Activated naive CD4-positive, alpha-beta T cell treated with anti-CD3 and anti-CD28 coated beads, Interleukin-2, amount 50 U/mL, for 24 hours (primary cell): ENCODE measurements at regions not wholly inside any gene's neighbourhood (a gene's known extent, or its start where the extent isn't known, plus 50 kb on each side); places are given as distances from the start of the nearest gene placed in this dataset.
"Not testable (repeated sequence)": the region's sequence is repeated elsewhere in the genome, so short reads cannot be mapped to it uniquely, and the experiment has no call there.

Experiments
- H3K27ac Mint-ChIP-seq: one replicate; pipeline ENCODE4 v1.8.0; 2021; ENCODE audit warnings: mild to moderate bottlenecking, mixed read lengths
- H3K27me3 Mint-ChIP-seq: one replicate; pipeline ENCODE4 v1.8.0; 2021; ENCODE audit warnings: mixed read lengths
- H3K36me3 Mint-ChIP-seq: one replicate; pipeline ENCODE4 v1.8.0; 2021; ENCODE audit warnings: mixed read lengths
- H3K4me1 Mint-ChIP-seq: one replicate; pipeline ENCODE4 v1.8.0; 2021; ENCODE audit warnings: mixed read lengths
- H3K4me3 Mint-ChIP-seq: one replicate; pipeline ENCODE4 v1.8.0; 2021; ENCODE audit warnings: mild to moderate bottlenecking, mixed read lengths
- H3K9me3 Mint-ChIP-seq: one replicate; pipeline ENCODE4 v1.8.0; 2021; ENCODE audit warnings: mixed read lengths

GRCh38 chr6:139990856-139991465 is 616.5 kb upstream of the CITED2 start:
- Mint-ChIP-seq H3K4me1 (no peaks in the 10 kb centered on the region), H3K27ac (no peak overlapping the region), H3K27me3 (no peaks in the 10 kb centered on the region), H3K9me3 (no peaks in the 10 kb centered on the region), H3K36me3 (no peaks in the 10 kb centered on the region), H3K4me3 (no peak overlapping the region)

DNA sequence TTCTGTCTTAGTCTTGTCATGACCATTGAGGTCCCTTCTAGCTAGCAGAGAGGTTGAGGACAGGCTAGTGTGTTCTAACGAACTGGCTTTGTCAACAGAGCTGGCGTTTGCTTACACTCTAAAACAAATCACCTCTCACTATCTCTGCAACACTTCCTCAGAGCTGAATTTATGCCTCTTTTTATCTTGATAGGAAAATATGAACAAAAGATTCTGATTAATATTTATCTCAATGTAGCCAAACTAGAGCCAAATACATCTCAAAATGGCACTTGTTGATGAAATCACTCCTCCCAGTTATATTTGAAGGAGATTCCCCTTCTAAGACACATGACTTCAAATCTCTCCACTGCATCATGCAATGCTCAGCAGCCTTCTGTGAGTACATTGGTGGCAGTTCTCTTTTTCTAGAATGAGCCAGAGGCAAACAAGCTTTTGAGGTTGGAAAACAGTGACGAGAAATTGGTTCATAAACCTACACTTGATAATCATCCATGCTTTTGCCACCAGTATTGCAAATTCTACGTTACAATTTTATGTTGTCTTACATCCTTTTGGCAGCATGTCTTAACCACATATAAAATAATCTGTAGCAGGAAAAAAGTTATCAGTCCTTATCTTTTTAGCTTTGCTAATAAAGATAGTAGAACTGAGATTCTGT is 615.7 kb upstream of the CITED2 start:
- Mint-ChIP-seq H3K27me3 (peaks cover 2% of the 10 kb centered on the region), H3K4me1 (no peaks in the 10 kb centered on the region), H3K9me3 (no peaks in the 10 kb centered on the region), H3K27ac (no peak overlapping the region), H3K36me3 (no peaks in the 10 kb centered on the region), H3K4me3 (no peak overlapping the region)

DNA sequence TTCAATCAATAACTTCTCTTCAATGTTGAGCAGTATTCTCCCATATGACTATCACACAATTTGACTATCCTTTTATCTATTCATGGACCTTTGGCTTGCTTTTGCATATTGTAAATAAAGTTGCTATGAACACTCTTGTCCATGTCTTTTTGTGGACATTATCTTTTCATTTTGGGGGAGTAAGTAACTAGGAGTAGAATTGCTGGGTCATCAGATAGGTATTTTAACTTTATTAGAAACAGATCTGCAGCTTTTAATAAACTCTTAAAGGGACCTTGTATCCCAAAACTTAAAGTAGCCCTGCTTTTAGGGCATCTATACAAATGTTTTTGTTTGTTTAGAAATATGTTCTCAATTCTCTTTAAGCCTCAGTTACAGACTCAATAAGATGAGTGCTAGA is 614.2 kb upstream of the CITED2 start:
- H3K27ac Mint-ChIP-seq = no peak overlapping the region
- H3K4me1 Mint-ChIP-seq = no peaks in the 10 kb centered on the region
- no peak overlapping the region for H3K4me3 Mint-ChIP-seq
- H3K9me3 Mint-ChIP-seq = no peaks in the 10 kb centered on the region
- peaks cover 4% of the 10 kb centered on the region for H3K27me3 Mint-ChIP-seq
- no peaks in the 10 kb centered on the region for H3K36me3 Mint-ChIP-seq

- H3K4me3 Mint-ChIP-seq = no peak overlapping the region
- H3K36me3 Mint-ChIP-seq = no peaks in the 10 kb centered on the region
- no peak overlapping the region for H3K27ac Mint-ChIP-seq
- no peaks in the 10 kb centered on the region for H3K9me3 Mint-ChIP-seq
- peaks cover 6% of the 10 kb centered on the region for H3K27me3 Mint-ChIP-seq
- peaks cover under 1% of the 10 kb centered on the region for H3K4me1 Mint-ChIP-seq
Measured at GRCh38 chr6:139987091-139987490, 612.6 kb upstream of the CITED2 start.

DNA sequence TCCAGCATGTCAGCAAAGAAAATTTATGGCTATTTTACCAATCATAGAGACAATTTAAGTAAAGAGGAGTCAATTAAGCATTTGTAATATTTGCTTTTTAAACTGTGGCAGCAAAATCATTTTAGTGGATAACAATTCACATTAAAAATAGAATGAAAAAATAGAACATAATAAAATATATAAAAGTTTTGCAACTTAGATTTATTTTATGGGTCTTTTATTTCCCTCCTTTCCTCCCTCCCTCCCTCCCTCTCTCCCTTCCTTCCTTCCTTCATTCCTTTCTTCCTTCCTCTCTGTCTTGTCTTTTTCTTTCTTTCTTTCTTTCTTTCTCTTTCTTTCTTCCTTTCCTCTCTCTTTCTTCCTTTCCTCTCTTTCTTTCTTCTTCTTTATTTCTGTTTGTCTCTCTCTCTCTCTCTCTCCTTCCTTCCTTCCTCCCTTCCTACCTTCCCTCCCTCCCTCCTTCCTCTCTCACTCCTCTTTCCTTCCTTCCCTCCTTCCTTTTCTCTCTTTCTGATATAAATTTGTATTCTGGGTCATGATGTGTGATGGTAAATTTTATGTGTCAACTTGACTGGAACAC is 610.9 kb upstream of the CITED2 start:
- Mint-ChIP-seq H3K4me3 (no peak overlapping the region), H3K9me3 (no peaks in the 10 kb centered on the region), H3K27ac (no peak overlapping the region), H3K27me3 (peaks cover 6% of the 10 kb centered on the region), H3K36me3 (no peaks in the 10 kb centered on the region), H3K4me1 (peaks cover 5% of the 10 kb centered on the region)

- no peak overlapping the region for H3K4me3 Mint-ChIP-seq
- peaks cover 5% of the 10 kb centered on the region for H3K4me1 Mint-ChIP-seq
- no peak overlapping the region for H3K27ac Mint-ChIP-seq
- H3K9me3 Mint-ChIP-seq = no peaks in the 10 kb centered on the region
- peaks cover 6% of the 10 kb centered on the region for H3K27me3 Mint-ChIP-seq
- no peaks in the 10 kb centered on the region for H3K36me3 Mint-ChIP-seq
Measured at GRCh38 chr6:139984317-139984716, 609.9 kb upstream of the CITED2 start.

DNA sequence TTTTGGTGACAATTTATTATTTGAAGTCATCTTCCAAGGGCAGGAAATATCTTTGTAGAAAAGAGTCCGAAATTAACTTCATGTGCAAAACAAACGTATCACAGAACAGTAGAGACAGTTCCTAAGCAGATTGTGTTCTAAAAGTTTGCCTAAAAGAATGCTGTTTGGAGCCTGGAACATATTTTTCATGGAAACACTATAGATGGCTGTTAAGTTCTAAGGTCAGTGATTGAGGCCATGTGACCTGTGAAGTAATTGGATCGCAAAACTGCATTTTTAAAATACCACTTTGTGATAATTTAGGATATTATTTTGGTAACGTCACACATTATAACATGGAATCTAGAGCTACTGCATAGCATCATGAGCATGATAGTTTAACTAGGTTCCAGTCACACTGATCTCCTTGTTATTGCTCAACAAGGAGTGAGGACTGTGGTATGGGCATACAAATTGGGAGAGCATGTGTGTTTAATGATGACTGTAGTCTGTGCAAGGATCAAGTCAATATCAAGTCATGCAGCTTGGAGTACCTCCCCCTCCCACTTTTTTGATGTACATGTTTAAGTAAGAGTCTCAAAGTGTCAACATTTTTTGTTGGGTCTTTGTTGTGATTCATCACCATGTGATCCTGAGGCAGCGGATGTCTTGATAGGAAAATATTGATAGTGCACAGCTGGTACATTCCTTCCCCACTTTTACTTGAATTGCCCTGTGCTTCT is 609.3 kb upstream of the CITED2 start:
- H3K4me1 Mint-ChIP-seq = peaks cover 5% of the 10 kb centered on the region
- no peak overlapping the region for H3K27ac Mint-ChIP-seq
- H3K4me3 Mint-ChIP-seq = no peak overlapping the region
- no peaks in the 10 kb centered on the region for H3K36me3 Mint-ChIP-seq
- H3K9me3 Mint-ChIP-seq = no peaks in the 10 kb centered on the region
- H3K27me3 Mint-ChIP-seq = peaks cover 6% of the 10 kb centered on the region

DNA sequence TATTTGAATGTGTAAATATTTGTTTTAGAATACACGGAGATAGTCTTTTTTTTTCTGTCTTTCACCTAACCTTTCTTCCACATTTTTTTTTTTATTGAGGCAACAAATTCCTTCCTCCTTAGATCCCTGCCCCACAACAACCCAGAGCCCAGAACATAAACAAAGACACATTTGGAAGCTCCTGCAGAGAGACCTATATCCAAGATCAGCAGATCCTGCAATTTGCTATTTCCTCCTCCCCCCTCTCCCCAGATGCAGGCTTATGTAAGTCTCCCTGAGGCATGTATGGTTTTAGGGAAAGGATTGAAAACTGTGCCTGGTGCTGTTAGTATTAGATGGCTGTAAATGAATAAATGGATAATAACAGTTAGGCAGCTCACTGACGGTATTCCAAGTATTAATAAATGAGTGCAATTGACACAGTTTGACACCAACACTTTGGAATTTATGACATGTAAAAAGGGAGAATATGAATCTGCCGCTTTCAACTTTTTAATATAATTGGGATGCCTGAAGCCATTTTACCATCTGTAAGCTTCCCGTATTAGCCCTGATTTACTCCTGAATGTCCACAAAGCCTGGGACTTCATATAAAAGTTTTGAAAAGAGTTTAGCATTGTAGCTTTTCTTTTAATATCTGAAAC is 608.3 kb upstream of the CITED2 start:
- Mint-ChIP-seq H3K4me1 (peaks cover 5% of the 10 kb centered on the region), H3K27ac (no peak overlapping the region), H3K27me3 (peaks cover 6% of the 10 kb centered on the region), H3K9me3 (no peaks in the 10 kb centered on the region), H3K36me3 (no peaks in the 10 kb centered on the region), H3K4me3 (no peak overlapping the region)

DNA sequence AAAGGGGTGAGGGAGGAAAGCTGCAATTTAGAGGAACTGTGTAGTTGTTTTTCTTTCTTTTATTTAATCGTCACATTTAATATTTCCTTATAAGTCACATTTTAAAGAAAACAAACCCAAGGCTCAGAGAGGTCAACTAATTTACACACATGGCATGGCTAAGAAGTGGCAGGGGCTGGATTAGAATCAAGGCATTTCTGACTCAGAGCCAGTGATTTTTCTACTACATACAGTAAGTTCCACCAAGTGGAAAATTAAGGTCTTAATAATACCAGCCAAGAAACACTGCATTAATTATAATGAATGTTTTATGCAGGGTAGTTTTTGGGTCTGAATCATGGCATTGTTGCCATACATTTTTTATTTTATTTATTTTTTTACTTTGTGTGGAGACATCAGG is 607.7 kb upstream of the CITED2 start:
- Mint-ChIP-seq H3K27ac (no peak overlapping the region), H3K36me3 (no peaks in the 10 kb centered on the region), H3K9me3 (no peaks in the 10 kb centered on the region), H3K4me1 (peaks cover 5% of the 10 kb centered on the region), H3K27me3 (peaks cover 6% of the 10 kb centered on the region), H3K4me3 (no peak overlapping the region)

- Mint-ChIP-seq H3K27ac (no peak overlapping the region), H3K27me3 (peaks cover 6% of the 10 kb centered on the region), H3K36me3 (no peaks in the 10 kb centered on the region), H3K4me1 (peaks cover 5% of the 10 kb centered on the region), H3K4me3 (no peak overlapping the region), H3K9me3 (no peaks in the 10 kb centered on the region)
Measured at GRCh38 chr6:139981768-139982181, 607.3 kb upstream of the CITED2 start.

DNA sequence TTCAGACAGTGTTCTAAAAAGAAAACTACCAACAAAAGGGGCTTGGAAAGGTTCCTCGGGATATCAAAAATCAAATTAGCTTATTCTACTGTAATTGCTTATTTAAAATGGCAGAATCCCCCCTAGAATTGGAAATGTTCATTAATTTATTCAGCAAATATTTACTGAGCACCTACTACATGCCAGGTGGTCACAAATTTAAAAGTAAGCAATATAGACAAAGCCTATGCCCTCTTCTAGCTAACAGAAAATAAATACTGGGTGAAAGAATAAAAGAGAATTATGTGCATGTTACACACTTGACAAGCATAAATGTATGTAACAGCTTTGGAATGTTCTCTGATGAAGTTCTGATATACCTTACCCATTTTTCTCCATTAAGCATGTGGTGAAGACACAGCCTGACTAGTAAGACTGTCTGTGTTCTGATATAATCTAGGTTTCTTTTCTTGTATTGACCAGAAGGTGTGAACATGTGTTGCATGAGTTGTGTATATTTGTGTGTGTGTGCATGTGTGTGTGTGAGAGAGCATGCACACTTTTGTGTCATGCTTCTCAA is 606.7 kb upstream of the CITED2 start:
- peaks cover 5% of the 10 kb centered on the region for H3K4me1 Mint-ChIP-seq
- no peaks in the 10 kb centered on the region for H3K36me3 Mint-ChIP-seq
- no peaks in the 10 kb centered on the region for H3K9me3 Mint-ChIP-seq
- H3K27me3 Mint-ChIP-seq = peaks cover 6% of the 10 kb centered on the region
- H3K4me3 Mint-ChIP-seq = no peak overlapping the region
- no peak overlapping the region for H3K27ac Mint-ChIP-seq

DNA sequence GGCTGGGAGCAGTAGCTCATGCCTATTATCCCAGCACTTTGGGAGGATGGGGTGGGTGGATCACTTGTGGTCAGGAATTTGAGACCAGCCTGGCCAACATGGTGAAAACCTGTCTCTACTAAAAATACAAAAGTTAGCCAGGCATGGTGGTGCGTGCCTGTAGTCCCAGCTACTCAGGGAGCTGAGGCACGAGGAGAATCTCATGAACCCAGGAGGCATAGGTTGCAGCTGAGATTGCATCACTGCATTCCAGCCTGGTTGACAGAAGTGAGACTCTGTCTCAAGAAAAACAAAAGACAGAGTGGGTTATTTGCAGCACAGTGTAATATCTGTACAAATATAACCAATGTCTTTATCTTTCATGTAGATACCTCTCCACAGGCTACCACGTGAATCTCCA is 606.2 kb upstream of the CITED2 start:
- not testable (repeated sequence) for H3K4me3 Mint-ChIP-seq, H3K36me3 Mint-ChIP-seq, H3K27ac Mint-ChIP-seq, H3K27me3 Mint-ChIP-seq, H3K4me1 Mint-ChIP-seq, H3K9me3 Mint-ChIP-seq

- H3K4me3 Mint-ChIP-seq = no peak overlapping the region
- H3K36me3 Mint-ChIP-seq = no peaks in the 10 kb centered on the region
Measured at GRCh38 chr6:139979021-139979725, 604.7 kb upstream of the CITED2 start.

DNA sequence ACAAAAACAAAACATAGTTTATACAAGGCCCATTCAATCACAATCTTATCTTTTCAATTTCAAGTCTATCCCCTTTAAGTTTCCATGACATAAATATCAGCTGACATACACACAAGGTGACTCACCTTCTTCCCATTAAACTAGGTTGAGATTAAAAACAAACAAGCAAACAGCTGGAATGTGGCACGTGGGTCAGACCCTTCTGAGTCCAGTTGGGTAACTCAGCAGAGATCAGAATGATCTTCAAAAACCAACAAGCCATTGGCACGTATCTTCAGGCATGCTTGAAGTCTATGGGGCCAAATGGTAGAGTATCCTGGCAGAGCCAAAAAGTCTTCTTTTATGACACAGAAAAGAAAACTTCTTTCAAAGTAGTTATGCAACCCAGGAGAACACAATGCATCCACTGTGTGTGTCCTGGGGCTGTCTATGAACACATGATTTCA is 603.5 kb upstream of the CITED2 start:
- no peak overlapping the region for H3K27ac Mint-ChIP-seq
- H3K4me3 Mint-ChIP-seq = no peak overlapping the region
- H3K9me3 Mint-ChIP-seq = no peaks in the 10 kb centered on the region
- peaks cover 5% of the 10 kb centered on the region for H3K4me1 Mint-ChIP-seq
- no peaks in the 10 kb centered on the region for H3K36me3 Mint-ChIP-seq
- H3K27me3 Mint-ChIP-seq = peaks cover 5% of the 10 kb centered on the region

More at GRCh38 chr6:139979021-139979725, 604.7 kb upstream of the CITED2 start:
- H3K9me3 Mint-ChIP-seq = no peaks in the 10 kb centered on the region
- H3K27me3 Mint-ChIP-seq = peaks cover 2% of the 10 kb centered on the region
- H3K4me1 Mint-ChIP-seq = peaks cover 5% of the 10 kb centered on the region
- H3K27ac Mint-ChIP-seq = no peak overlapping the region
